Rectal smooth muscle tissue (tissue), 1 donor: ENCODE measurements at regions not wholly inside any gene's neighbourhood (a gene's known extent, or its start where the extent isn't known, plus 50 kb on each side); places are given as distances from the start of the nearest gene placed in this dataset.

Source experiments
- H3K27ac ChIP-seq: one replicate; pipeline ENCODE4 v1.7.0; 2013; ENCODE audit warnings: low read depth, low read length, inconsistent platforms
- H3K27me3 ChIP-seq: one replicate; pipeline ENCODE4 v1.7.0; 2013; ENCODE audit warnings: low read length; ENCODE audit not compliant: control insufficient read depth, insufficient read depth
- H3K36me3 ChIP-seq: one replicate; pipeline ENCODE4 v1.7.0; 2013; ENCODE audit warnings: low read length; ENCODE audit not compliant: control insufficient read depth, insufficient read depth
- H3K4me1 ChIP-seq: one replicate; pipeline ENCODE4 v1.7.0; 2013; ENCODE audit warnings: low read length; ENCODE audit not compliant: control insufficient read depth, insufficient read depth
- H3K4me3 ChIP-seq: one replicate; pipeline ENCODE4 v1.7.0; 2013; ENCODE audit warnings: low read length
- H3K9ac ChIP-seq: one replicate; pipeline ENCODE4 v1.7.0; 2013; ENCODE audit warnings: low read length

- Histone ChIP-seq H3K4me3 (no peak overlapping the region), H3K27ac (no peak overlapping the region), H3K36me3 (no peaks in the 10 kb centered on the region), H3K27me3 (no peaks in the 10 kb centered on the region), H3K9ac (no peak overlapping the region), H3K4me1 (peaks cover 4% of the 10 kb centered on the region)
Observed at GRCh38 chr11:128289048-128289447, 298.3 kb downstream of the ETS1 start.

GRCh38 chr11:128288368-128288767 lies 299.0 kb downstream of the ETS1 start:
- H3K4me3 ChIP-seq: no peak overlapping the region
- no peaks in the 10 kb centered on the region for H3K27me3 ChIP-seq
- no peak overlapping the region for H3K27ac ChIP-seq
- H3K9ac ChIP-seq: no peak overlapping the region
- peaks cover 4% of the 10 kb centered on the region for H3K4me1 ChIP-seq
- H3K36me3 ChIP-seq: no peaks in the 10 kb centered on the region

- H3K27ac ChIP-seq: no peak overlapping the region
- H3K4me1 ChIP-seq: peaks cover 4% of the 10 kb centered on the region
- H3K36me3 ChIP-seq: no peaks in the 10 kb centered on the region
- no peak overlapping the region for H3K9ac ChIP-seq
- H3K27me3 ChIP-seq: no peaks in the 10 kb centered on the region
- H3K4me3 ChIP-seq: no peak overlapping the region
Observed at GRCh38 chr11:128285321-128285720, 302.0 kb downstream of the ETS1 start.

GRCh38 chr11:128284634-128285033 lies 302.7 kb downstream of the ETS1 start:
- no peak overlapping the region for H3K27ac ChIP-seq

GRCh38 chr11:128283451-128283850 lies 303.9 kb downstream of the ETS1 start:
- H3K27me3 ChIP-seq: no peaks in the 10 kb centered on the region
- H3K4me1 ChIP-seq: peaks cover 2% of the 10 kb centered on the region
- no peaks in the 10 kb centered on the region for H3K36me3 ChIP-seq
- H3K27ac ChIP-seq: no peak overlapping the region
- no peak overlapping the region for H3K4me3 ChIP-seq
- H3K9ac ChIP-seq: no peak overlapping the region

More at GRCh38 chr11:128284634-128285033, 302.7 kb downstream of the ETS1 start:
- no peaks in the 10 kb centered on the region for H3K36me3 ChIP-seq
- H3K9ac ChIP-seq: no peak overlapping the region
- peaks cover 3% of the 10 kb centered on the region for H3K4me1 ChIP-seq
- no peak overlapping the region for H3K4me3 ChIP-seq
- H3K27me3 ChIP-seq: no peaks in the 10 kb centered on the region

GRCh38 chr11:128282053-128282452 lies 305.3 kb downstream of the ETS1 start:
- no peak overlapping the region for H3K27ac ChIP-seq
- no peak overlapping the region for H3K9ac ChIP-seq
- H3K4me3 ChIP-seq: no peak overlapping the region
- H3K4me1 ChIP-seq: peaks cover 2% of the 10 kb centered on the region
- H3K36me3 ChIP-seq: no peaks in the 10 kb centered on the region
- no peaks in the 10 kb centered on the region for H3K27me3 ChIP-seq

- H3K27ac ChIP-seq: no peak overlapping the region
- no peaks in the 10 kb centered on the region for H3K36me3 ChIP-seq
- H3K9ac ChIP-seq: no peak overlapping the region
- H3K27me3 ChIP-seq: no peaks in the 10 kb centered on the region
- H3K4me3 ChIP-seq: no peak overlapping the region
- peaks cover 2% of the 10 kb centered on the region for H3K4me1 ChIP-seq
Observed at GRCh38 chr11:128279866-128280265, 307.5 kb downstream of the ETS1 start.

- Histone ChIP-seq H3K4me1 (peaks cover 3% of the 10 kb centered on the region), H3K27me3 (no peaks in the 10 kb centered on the region), H3K36me3 (no peaks in the 10 kb centered on the region), H3K9ac (no peak overlapping the region), H3K4me3 (no peak overlapping the region), H3K27ac (no peak overlapping the region)
Observed at GRCh38 chr11:128273736-128274135, 313.6 kb downstream of the ETS1 start.

GRCh38 chr11:128271401-128271800 lies 316.0 kb downstream of the ETS1 start:
- Histone ChIP-seq H3K9ac (no peak overlapping the region), H3K27me3 (no peaks in the 10 kb centered on the region), H3K27ac (no peak overlapping the region), H3K36me3 (no peaks in the 10 kb centered on the region), H3K4me3 (no peak overlapping the region), H3K4me1 (peaks cover 3% of the 10 kb centered on the region)

- no peaks in the 10 kb centered on the region for H3K36me3 ChIP-seq
- no peak overlapping the region for H3K27ac ChIP-seq
- no peaks in the 10 kb centered on the region for H3K27me3 ChIP-seq
- no peak overlapping the region for H3K4me3 ChIP-seq
- H3K4me1 ChIP-seq: peaks cover 3% of the 10 kb centered on the region
- H3K9ac ChIP-seq: no peak overlapping the region
Observed at GRCh38 chr11:128269466-128269865, 317.9 kb downstream of the ETS1 start.

GRCh38 chr11:128266893-128267292 lies 320.5 kb downstream of the ETS1 start:
- peaks cover 3% of the 10 kb centered on the region for H3K4me1 ChIP-seq
- no peak overlapping the region for H3K4me3 ChIP-seq
- no peaks in the 10 kb centered on the region for H3K36me3 ChIP-seq
- H3K9ac ChIP-seq: no peak overlapping the region
- H3K27ac ChIP-seq: no peak overlapping the region
- no peaks in the 10 kb centered on the region for H3K27me3 ChIP-seq

GRCh38 chr11:128262463-128263345 lies 324.7 kb downstream of the ETS1 start:
- Histone ChIP-seq H3K27ac (no peak overlapping the region), H3K9ac (no peak overlapping the region), H3K27me3 (no peaks in the 10 kb centered on the region), H3K4me1 (no peaks in the 10 kb centered on the region), H3K36me3 (no peaks in the 10 kb centered on the region), H3K4me3 (no peak overlapping the region)

- Histone ChIP-seq H3K4me1 (no peaks in the 10 kb centered on the region), H3K27me3 (no peaks in the 10 kb centered on the region), H3K36me3 (no peaks in the 10 kb centered on the region), H3K27ac (no peak overlapping the region), H3K9ac (no peak overlapping the region), H3K4me3 (no peak overlapping the region)
Observed at GRCh38 chr11:128261011-128261421, 326.3 kb downstream of the ETS1 start.
